ENCODE measurements at regions not wholly inside any gene's neighbourhood (a gene's known extent, or its start where the extent isn't known, plus 50 kb on each side); places are given as distances from the start of the nearest gene placed in this dataset.

- no peaks in the 10 kb centered on the region for H3K4me1 ChIP-seq (ENCODE audit: control insufficient read depth, extremely low read depth, insufficient read depth, low read length)
- H3K27ac ChIP-seq (ENCODE audit: control insufficient read depth, insufficient read depth, low read length) = no peak overlapping the region
- H3K9ac ChIP-seq (ENCODE audit: control insufficient read depth, extremely low read depth, insufficient read depth, low read length) = no peak overlapping the region
- H2AFZ ChIP-seq (ENCODE audit: control insufficient read depth, low read length) = no peak overlapping the region
- H3K4me3 ChIP-seq (ENCODE audit: control insufficient read depth in 2 of 3, extremely low read depth in 1 of 3, insufficient read depth in 2 of 3, low read depth in 1 of 3, low read length in 3 of 3) = no peak overlapping the region
- H3K27me3 ChIP-seq (ENCODE audit: control insufficient read depth, extremely low read depth, insufficient read depth, low read length) = no peaks in the 10 kb centered on the region
- H4K20me1 ChIP-seq (ENCODE audit: control insufficient read depth, extremely low read depth, insufficient read depth, low read length) = no peaks in the 10 kb centered on the region
- H3K4me2 ChIP-seq (ENCODE audit: control insufficient read depth, extremely low read depth, insufficient read depth, low read depth, low read length) = no peak overlapping the region
- DNase-seq (ENCODE audit: low read depth, low spot score) (no peak), FAIRE-seq (no peak)
- TF ChIP-seq EZH2 (IDR thresholded peaks at IDR 0.05; ENCODE audit: low read length) = no peak
- no peak for TF ChIP-seq CTCF (optimal IDR thresholded peaks at IDR 0.05 in 1 of 3, IDR thresholded peaks at IDR 0.05 in 1 of 3, conservative IDR thresholded peaks at IDR 0.05 in 1 of 3; ENCODE audit: extremely low read depth in 1 of 3, insufficient read depth in 2 of 3, low read length in 3 of 3)
- H3K9me3 ChIP-seq (ENCODE audit: control insufficient read depth, low read depth, low read length) = no peaks in the 10 kb centered on the region
- no peaks in the 10 kb centered on the region for H3K79me2 ChIP-seq (ENCODE audit: control insufficient read depth, insufficient read depth, low read length)
- no peaks in the 10 kb centered on the region for H3K9me1 ChIP-seq (ENCODE audit: control insufficient read depth, extremely low read depth, insufficient read depth, low read length)
- H3K36me3 ChIP-seq (ENCODE audit: control insufficient read depth in 2 of 2, extremely low read depth in 1 of 2, insufficient read depth in 2 of 2, low read length in 2 of 2) = no peaks in the 10 kb centered on the region
- dilution Hi-C loops (cut with MboI; ENCODE audit: extremely low pct_ligation_motif_present, low sequenced_read_pairs) = no loop called here
Observed at GRCh38 chr4:13289391-13289790, 194.7 kb downstream of the RAB28 start.

DNA sequence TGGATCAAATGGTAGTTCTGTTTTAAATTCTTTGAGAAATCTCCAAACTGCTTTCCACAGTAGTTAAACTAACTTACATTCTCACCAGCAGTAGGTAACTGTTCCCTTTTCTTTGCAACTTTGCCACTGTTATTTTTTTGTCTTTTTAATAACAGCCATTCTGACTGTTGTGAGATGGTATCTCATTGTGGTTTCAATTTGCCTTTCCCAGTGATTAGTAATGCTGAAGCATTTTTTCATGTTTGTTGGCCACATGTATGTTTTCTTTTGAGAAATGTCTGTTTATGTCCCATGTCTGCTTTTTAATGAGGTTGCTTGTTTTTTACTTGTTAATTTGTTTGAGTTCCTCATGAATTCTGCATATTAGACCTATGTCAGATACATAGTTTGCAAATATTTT, 198.8 kb downstream of the RAB28 start:
- no peak overlapping the region for H3K4me3 ChIP-seq (ENCODE audit: control insufficient read depth in 2 of 3, extremely low read depth in 1 of 3, insufficient read depth in 2 of 3, low read depth in 1 of 3, low read length in 3 of 3)
- H3K4me2 ChIP-seq (ENCODE audit: control insufficient read depth, extremely low read depth, insufficient read depth, low read depth, low read length) = no peak overlapping the region
- H3K4me1 ChIP-seq (ENCODE audit: control insufficient read depth, extremely low read depth, insufficient read depth, low read length) = no peaks in the 10 kb centered on the region
- H3K9me1 ChIP-seq (ENCODE audit: control insufficient read depth, extremely low read depth, insufficient read depth, low read length) = no peaks in the 10 kb centered on the region
- no peak overlapping the region for H3K27ac ChIP-seq (ENCODE audit: control insufficient read depth, insufficient read depth, low read length)
- no peaks in the 10 kb centered on the region for H4K20me1 ChIP-seq (ENCODE audit: control insufficient read depth, extremely low read depth, insufficient read depth, low read length)
- TF ChIP-seq EZH2 (IDR thresholded peaks at IDR 0.05; ENCODE audit: low read length) (no peak), CTCF (optimal IDR thresholded peaks at IDR 0.05 in 1 of 3, IDR thresholded peaks at IDR 0.05 in 1 of 3, conservative IDR thresholded peaks at IDR 0.05 in 1 of 3; ENCODE audit: extremely low read depth in 1 of 3, insufficient read depth in 2 of 3, low read length in 3 of 3) (no peak)
- dilution Hi-C loops (cut with MboI; ENCODE audit: extremely low pct_ligation_motif_present, low sequenced_read_pairs) = no loop called here
- FAIRE-seq (no peak), DNase-seq (ENCODE audit: low read depth, low spot score) (no peak)
- H3K9me3 ChIP-seq (ENCODE audit: control insufficient read depth, low read depth, low read length) = no peaks in the 10 kb centered on the region
- no peaks in the 10 kb centered on the region for H3K27me3 ChIP-seq (ENCODE audit: control insufficient read depth, extremely low read depth, insufficient read depth, low read length)
- no peaks in the 10 kb centered on the region for H3K79me2 ChIP-seq (ENCODE audit: control insufficient read depth, insufficient read depth, low read length)
- H3K9ac ChIP-seq (ENCODE audit: control insufficient read depth, extremely low read depth, insufficient read depth, low read length) = no peak overlapping the region
- no peak overlapping the region for H2AFZ ChIP-seq (ENCODE audit: control insufficient read depth, low read length)
- H3K36me3 ChIP-seq (ENCODE audit: control insufficient read depth in 2 of 2, extremely low read depth in 1 of 2, insufficient read depth in 2 of 2, low read length in 2 of 2) = no peaks in the 10 kb centered on the region

All from keratinocyte (primary cell).